GM12892 (cell line): ENCODE measurements at regions not wholly inside any gene's neighbourhood (a gene's known extent, or its start where the extent isn't known, plus 50 kb on each side); places are given as distances from the start of the nearest gene placed in this dataset.

Experiments
- POLR2A ChIP-seq: IDR thresholded peaks from 2 replicates; pipeline ENCODE4 v1.6.1; 2011; ENCODE audit warnings: low read depth, low read length, control low read depth
- POLR2AphosphoS5 ChIP-seq: IDR thresholded peaks from 2 replicates; pipeline ENCODE4 v1.6.1; 2011; ENCODE audit warnings: low read depth, low read length, control low read depth

DNA sequence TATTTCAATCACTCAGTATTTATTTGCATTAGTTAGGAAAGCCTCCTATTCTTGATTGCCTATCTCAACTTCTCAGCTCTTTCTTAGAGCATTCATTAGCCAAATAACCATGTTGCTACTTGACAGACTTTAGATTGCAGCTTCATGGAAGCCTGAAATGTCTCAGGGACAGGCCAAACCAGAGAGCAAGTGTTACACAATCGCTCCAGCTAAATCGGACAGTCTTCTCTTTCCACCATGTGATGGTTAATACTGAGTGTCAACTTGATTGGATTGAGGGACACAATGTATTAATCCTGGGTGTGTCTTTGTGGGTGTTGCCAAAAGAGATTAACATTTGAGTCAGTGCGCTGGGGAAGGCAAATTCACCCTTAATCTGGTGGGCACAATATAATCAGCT, 106.5 kb upstream of the DRD2 start:
- TF ChIP-seq POLR2A: no peak
- no peak for TF ChIP-seq POLR2AphosphoS5
